Neuron (in vitro differentiated cells): ENCODE measurements at regions not wholly inside any gene's neighbourhood (a gene's known extent, or its start where the extent isn't known, plus 50 kb on each side); places are given as distances from the start of the nearest gene placed in this dataset.

Experiments used
- H2AFZ ChIP-seq: one replicate; pipeline ENCODE4 v1.6.1; 2013; ENCODE audit warnings: low read depth, mild to moderate bottlenecking, inconsistent platforms, low read length, moderate library complexity
- H3K27me3 ChIP-seq: one replicate; pipeline ENCODE4 v1.6.1; 2013; ENCODE audit warnings: low read length; ENCODE audit not compliant: insufficient read depth
- H3K36me3 ChIP-seq: one replicate; pipeline ENCODE4 v1.6.1; 2013; ENCODE audit warnings: low read length; ENCODE audit not compliant: insufficient read depth
- H3K4me1 ChIP-seq: one replicate; pipeline ENCODE4 v1.6.1; 2013; ENCODE audit warnings: low read length; ENCODE audit not compliant: insufficient read depth
- H3K4me3 ChIP-seq: 2 replicates; pipeline ENCODE4 v1.5.1; 2013; ENCODE audit warnings: mild to moderate bottlenecking, low read length, moderate library complexity
- H3K9me3 ChIP-seq: one replicate; pipeline ENCODE4 v1.6.1; 2013; ENCODE audit warnings: low read length

DNA sequence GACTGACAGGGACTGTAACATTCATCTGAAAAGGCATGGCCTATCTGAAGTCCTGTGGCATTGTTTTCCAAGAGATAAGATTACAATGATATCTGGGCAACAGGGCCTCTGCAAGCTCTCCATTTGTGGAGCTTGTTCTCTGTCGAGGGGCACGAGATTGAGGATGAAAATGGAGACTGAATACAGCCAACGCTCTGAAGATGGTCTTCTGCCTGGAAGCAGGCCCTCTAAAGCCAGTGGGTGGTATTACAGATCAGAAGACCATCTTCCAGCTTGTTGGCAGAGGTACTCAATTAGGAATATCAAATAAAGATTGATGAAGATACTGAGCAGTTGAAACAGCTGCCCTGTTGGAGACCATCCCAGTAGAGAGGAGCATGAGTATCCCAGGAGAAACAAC, 288.2 kb downstream of the CENPW start:
- no peaks in the 10 kb centered on the region for H3K9me3 ChIP-seq
- no peaks in the 10 kb centered on the region for H3K27me3 ChIP-seq
- H2AFZ ChIP-seq: no peak overlapping the region
- no peaks in the 10 kb centered on the region for H3K36me3 ChIP-seq
- no peaks in the 10 kb centered on the region for H3K4me1 ChIP-seq
- H3K4me3 ChIP-seq: no peak overlapping the region

DNA sequence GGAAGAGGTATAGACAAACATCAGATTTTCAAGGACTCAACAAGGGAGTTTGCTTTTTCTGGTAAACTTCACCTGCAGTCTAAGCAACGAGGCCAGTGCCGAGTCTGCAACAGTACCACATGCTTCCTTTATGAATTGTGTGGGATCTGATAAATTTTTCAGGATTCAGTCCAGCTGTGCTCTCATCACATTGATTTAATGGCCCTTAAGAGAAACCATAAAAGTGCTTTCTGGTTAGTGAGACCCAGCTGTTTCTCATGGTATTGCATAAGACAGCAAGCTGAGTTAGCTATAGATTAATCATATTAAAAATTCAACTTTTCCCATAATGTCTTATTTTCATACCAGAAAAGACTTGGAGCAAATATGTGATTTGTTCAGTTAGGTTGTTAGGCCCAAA, 291.4 kb downstream of the CENPW start:
- H3K4me1 ChIP-seq: no peaks in the 10 kb centered on the region
- H2AFZ ChIP-seq: no peak overlapping the region
- H3K27me3 ChIP-seq: no peaks in the 10 kb centered on the region
- H3K9me3 ChIP-seq: no peaks in the 10 kb centered on the region
- no peak overlapping the region for H3K4me3 ChIP-seq
- H3K36me3 ChIP-seq: no peaks in the 10 kb centered on the region

DNA sequence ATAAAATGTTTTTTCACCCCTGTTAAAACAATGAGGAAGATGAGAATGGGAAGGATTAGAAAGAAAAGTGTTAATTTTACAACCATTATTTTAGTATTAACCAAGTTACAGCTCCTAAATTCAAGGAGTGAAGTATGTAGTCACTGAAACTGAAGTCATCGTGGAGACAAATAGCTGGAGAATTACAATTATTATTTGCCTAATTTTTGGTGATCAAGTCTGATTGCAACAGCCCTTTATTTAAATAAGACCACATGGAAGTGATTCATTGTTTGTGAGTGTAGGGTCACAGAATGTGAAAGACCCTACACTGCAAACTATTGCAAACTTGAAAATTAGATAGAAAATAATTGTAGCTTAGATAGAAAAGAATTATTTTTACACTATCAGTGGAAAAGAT, 292.4 kb downstream of the CENPW start:
- Histone ChIP-seq H3K4me1 (no peaks in the 10 kb centered on the region), H3K9me3 (no peaks in the 10 kb centered on the region), H3K4me3 (no peak overlapping the region), H3K27me3 (no peaks in the 10 kb centered on the region), H2AFZ (no peak overlapping the region), H3K36me3 (no peaks in the 10 kb centered on the region)

DNA sequence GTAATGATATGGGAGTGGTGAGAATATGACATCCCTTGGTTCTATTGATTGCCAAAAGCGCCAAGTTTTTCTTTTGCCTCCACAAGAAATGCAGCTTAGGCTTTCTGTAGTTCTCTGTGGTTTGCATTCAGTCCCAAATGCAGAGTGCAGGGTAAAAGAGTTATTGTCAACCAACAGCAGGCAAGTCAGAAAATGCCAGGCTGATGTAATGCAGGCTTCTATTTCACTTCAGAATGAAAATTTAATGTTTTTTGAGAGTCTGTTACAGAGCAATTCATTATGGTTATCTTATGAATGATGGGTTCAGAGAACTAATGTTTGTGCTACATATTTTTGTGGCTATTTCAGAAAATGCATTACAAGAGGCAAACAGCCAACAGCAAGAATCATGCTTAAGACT, 293.5 kb downstream of the CENPW start:
- Histone ChIP-seq H3K36me3 (no peaks in the 10 kb centered on the region), H3K27me3 (no peaks in the 10 kb centered on the region), H3K4me1 (no peaks in the 10 kb centered on the region), H2AFZ (peak overlapping the region; percentile 9), H3K9me3 (no peaks in the 10 kb centered on the region), H3K4me3 (no peak overlapping the region)

DNA sequence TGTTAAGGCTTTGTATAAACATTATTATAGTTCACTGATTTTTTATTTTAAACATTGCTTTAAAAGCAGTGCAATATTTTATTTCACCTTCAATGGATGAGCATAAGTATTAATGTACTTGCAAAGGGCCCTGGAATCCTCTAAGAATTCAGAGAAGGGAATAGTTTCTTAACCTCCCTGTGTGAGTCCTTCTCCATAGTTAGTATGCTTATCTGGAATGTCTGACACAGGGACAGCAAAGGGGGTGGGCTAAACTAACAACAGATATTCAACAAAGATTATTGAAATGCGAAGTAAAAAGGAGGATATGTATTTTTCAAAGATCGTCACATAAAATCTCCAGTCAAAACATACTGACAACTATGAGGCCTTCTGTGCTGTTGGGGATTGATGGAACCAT, 300.4 kb downstream of the CENPW start:
- Histone ChIP-seq H3K4me3 (no peak overlapping the region), H3K27me3 (no peaks in the 10 kb centered on the region), H2AFZ (no peak overlapping the region), H3K9me3 (no peaks in the 10 kb centered on the region), H3K36me3 (no peaks in the 10 kb centered on the region), H3K4me1 (no peaks in the 10 kb centered on the region)

DNA sequence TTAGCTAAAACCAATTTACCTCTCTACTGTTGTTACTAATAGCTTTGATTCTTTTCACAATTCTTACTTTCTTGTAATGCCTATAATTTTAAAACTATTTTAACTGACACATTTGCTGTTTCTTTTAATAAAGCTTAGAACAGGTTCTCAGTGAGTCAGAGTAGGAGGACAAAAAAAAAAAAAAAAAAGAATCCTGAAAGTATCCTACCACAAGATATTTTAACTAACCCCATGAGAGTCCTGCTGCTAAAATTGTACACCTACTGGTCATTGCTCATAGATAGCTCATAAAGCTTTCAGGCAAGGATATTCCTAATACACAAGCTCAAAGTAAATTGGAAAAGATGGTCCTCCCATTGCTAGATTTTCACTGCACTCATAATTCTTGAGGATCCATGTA, 301.0 kb downstream of the CENPW start:
- H2AFZ ChIP-seq: no peak overlapping the region
- no peak overlapping the region for H3K4me3 ChIP-seq
- H3K9me3 ChIP-seq: no peaks in the 10 kb centered on the region
- no peaks in the 10 kb centered on the region for H3K36me3 ChIP-seq
- no peaks in the 10 kb centered on the region for H3K4me1 ChIP-seq
- no peaks in the 10 kb centered on the region for H3K27me3 ChIP-seq

DNA sequence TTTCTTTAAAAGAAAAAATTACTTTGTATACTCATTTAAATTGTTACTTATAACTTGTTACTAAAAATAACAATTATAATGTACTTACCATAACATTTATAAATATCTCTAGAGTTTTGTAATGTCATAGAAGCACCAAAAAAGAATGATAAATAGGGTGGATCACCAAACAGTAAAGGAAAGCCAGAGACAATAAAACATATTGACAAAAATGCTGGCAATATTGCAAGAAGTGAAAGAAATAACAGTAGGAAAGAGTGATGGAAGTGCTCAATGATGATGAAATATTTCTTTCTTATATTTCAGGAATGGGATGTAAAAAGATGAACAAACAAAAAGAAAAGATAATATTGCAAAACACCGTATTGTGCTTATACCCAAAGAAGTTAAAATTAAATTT, 301.7 kb downstream of the CENPW start:
- no peak overlapping the region for H3K4me3 ChIP-seq
- no peaks in the 10 kb centered on the region for H3K36me3 ChIP-seq
- no peaks in the 10 kb centered on the region for H3K9me3 ChIP-seq
- no peaks in the 10 kb centered on the region for H3K27me3 ChIP-seq
- no peaks in the 10 kb centered on the region for H3K4me1 ChIP-seq
- no peak overlapping the region for H2AFZ ChIP-seq

DNA sequence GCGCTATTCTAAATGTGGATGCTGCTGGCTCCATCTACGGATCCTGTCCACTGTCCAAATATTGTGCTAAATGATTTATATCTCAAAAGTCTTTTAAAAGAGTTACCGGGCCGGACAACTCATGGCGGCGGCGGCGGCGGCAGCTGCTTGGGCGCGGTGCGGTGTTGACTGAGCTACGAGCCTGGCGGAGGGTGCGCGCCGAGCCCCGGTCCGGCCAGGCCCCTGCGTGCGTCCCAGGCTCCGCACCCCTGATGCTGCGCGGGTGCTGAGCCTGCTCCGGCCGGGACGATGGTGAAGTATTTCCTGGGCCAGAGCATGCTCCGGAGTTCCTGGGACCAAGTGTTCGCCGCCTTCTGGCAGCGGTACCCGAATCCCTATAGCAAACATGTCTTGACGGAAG, 303.4 kb downstream of the CENPW start:
- H3K4me1 ChIP-seq: no peaks in the 10 kb centered on the region
- H3K4me3 ChIP-seq: no peak overlapping the region
- H3K27me3 ChIP-seq: no peaks in the 10 kb centered on the region
- no peaks in the 10 kb centered on the region for H3K9me3 ChIP-seq
- no peaks in the 10 kb centered on the region for H3K36me3 ChIP-seq
- H2AFZ ChIP-seq: no peak overlapping the region

DNA sequence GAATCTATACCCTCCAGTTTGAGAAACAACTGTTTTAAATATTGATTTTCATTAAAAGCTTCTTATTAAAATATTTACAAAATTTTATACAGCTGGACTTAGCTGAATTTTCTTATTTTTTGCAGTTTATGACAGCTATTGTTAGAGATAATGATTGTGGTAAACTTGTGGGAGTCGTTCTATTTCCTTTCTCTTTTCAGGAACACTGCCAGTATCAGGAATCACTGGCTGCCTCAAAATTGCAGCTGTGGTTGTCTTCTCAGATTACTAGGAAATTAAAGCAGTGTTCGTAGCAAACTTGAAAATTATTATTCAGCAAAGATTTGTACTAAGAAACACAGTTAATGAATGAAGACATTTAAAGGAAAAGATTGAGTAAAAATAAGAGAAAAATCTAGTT, 311.0 kb downstream of the CENPW start:
- Histone ChIP-seq H3K36me3 (no peaks in the 10 kb centered on the region), H3K4me3 (no peak overlapping the region), H2AFZ (no peak overlapping the region), H3K27me3 (no peaks in the 10 kb centered on the region), H3K9me3 (peaks cover 7% of the 10 kb centered on the region), H3K4me1 (no peaks in the 10 kb centered on the region)

DNA sequence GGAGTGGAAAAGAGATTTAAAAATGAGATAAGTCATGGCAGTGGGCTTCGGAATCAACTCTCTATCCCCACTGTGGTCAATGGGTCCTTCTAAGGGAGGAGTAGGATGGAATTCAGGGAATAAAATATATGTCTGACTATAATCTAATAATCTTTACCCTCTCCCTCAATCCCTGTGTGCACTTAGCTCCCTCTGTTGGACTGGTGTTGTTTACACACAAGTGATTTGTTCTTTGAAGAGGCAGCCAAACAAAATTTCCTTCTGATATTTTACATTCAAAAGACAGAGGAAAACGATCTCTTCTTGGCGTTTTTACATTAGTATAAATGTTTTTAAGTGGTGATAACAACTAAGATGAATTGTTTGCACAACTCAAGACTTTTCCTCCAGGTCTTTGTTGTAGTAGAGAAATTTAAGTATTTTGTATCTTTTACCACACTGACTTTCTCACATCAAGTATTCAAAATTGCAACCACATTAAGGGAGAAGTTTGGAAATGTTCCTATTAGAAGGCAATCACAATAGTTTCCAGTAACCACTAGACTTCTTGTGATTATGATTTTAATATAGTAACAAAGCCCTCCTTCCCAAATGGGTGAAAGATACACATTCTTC, 317.8 kb downstream of the CENPW start:
- H3K4me3 ChIP-seq: no peak overlapping the region
- H3K27me3 ChIP-seq: no peaks in the 10 kb centered on the region
- H2AFZ ChIP-seq: no peak overlapping the region
- peaks cover 7% of the 10 kb centered on the region for H3K9me3 ChIP-seq
- no peaks in the 10 kb centered on the region for H3K4me1 ChIP-seq
- H3K36me3 ChIP-seq: no peaks in the 10 kb centered on the region

DNA sequence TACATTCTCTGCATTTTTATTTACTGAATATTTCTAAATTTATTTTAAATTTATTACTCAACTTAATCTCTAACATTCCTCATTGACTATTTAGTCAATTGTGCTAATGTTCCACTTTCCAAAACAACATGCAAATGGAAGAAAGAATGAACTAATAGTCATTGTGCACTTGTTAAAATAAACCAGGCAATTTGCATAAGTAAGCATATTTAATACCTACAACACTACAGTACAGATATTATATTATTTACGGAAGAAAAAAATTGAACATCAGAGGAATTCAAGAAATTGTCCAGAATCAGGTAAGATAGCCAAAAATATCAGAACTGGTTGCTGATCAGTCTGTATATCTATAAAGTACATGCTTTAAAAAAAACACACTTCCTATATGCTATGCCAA, 320.5 kb downstream of the CENPW start:
- H3K36me3 ChIP-seq: no peaks in the 10 kb centered on the region
- H3K4me1 ChIP-seq: no peaks in the 10 kb centered on the region
- no peak overlapping the region for H2AFZ ChIP-seq
- H3K27me3 ChIP-seq: no peaks in the 10 kb centered on the region
- no peaks in the 10 kb centered on the region for H3K9me3 ChIP-seq
- no peak overlapping the region for H3K4me3 ChIP-seq

DNA sequence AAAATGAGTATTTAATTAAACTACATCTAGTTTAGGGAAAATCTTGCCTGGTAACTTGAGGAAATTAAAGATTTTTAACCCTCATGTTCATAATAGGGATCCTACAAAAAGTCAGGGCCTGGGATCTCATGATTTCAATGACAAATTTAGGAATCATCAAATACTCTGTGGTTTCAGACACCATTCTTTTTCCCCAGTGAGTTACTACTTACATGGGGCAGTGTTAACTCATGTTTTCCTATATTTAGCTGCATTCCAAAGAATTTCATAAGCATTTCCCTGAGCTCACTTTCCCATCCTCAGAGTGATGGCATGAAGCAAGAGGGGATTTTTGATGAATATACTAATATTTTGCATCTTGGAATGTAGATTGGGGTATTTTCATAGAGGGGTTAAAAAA, 321.7 kb downstream of the CENPW start:
- H2AFZ ChIP-seq: no peak overlapping the region
- no peak overlapping the region for H3K4me3 ChIP-seq
- H3K27me3 ChIP-seq: no peaks in the 10 kb centered on the region
- H3K9me3 ChIP-seq: no peaks in the 10 kb centered on the region
- H3K36me3 ChIP-seq: no peaks in the 10 kb centered on the region
- H3K4me1 ChIP-seq: no peaks in the 10 kb centered on the region

DNA sequence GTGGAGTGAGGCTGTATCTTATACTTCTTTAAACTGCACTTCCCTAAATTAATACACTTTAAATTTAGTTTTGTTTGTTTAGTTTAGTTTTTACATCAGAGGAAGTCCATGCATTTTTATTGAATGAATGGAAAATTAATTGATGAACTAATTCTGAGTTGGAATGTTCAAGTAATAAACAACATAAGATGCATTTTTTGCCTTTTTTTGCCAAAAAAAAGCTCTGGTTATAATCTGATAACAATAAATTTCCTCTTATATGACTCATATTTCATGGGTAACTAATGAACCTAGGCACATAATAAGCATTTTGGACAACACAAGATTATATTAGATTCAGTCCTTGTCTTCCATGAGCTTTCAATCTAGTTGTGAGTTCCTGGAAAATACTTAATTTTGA, 323.1 kb downstream of the CENPW start:
- Histone ChIP-seq H3K36me3 (no peaks in the 10 kb centered on the region), H2AFZ (no peak overlapping the region), H3K4me1 (no peaks in the 10 kb centered on the region), H3K4me3 (no peak overlapping the region), H3K27me3 (no peaks in the 10 kb centered on the region), H3K9me3 (no peaks in the 10 kb centered on the region)

DNA sequence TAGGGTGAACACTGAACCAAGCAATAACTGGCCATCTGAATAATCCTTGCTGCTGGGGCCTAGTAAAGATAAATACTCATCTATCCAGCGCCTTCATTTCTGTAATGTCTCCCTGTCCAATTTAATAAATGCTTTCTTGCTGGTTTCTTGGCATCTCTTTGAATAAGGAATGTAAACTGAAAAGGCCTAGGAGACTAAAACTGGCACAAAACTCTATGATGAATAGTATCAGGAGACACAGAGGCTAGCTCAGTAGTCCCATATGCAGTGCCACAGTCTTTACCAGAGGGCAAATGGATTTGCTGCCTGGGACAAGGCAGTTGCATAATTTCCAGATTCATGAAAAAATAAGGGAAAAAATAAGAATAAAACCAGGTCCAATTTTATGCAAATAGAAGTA, 324.4 kb downstream of the CENPW start:
- H3K4me1 ChIP-seq: no peaks in the 10 kb centered on the region

More for the DNA sequence above, 324.4 kb downstream of the CENPW start:
- H2AFZ ChIP-seq: no peak overlapping the region
- H3K36me3 ChIP-seq: no peaks in the 10 kb centered on the region
- no peak overlapping the region for H3K4me3 ChIP-seq
- no peaks in the 10 kb centered on the region for H3K9me3 ChIP-seq
- no peaks in the 10 kb centered on the region for H3K27me3 ChIP-seq
